H1 (cell line): ENCODE measurements at regions not wholly inside any gene's neighbourhood (a gene's known extent, or its start where the extent isn't known, plus 50 kb on each side); places are given as distances from the start of the nearest gene placed in this dataset.

Source experiments
- EP300 ChIP-seq, 2 experiments: IDR thresholded peaks; 1 replicate in 1 of 2; 2 replicates in 1 of 2; pipeline ENCODE4 v1.6.1; 2011 to 2012; ENCODE audit warnings: low read depth in 2 of 2, low read length in 2 of 2, mild to moderate bottlenecking in 2 of 2, borderline replicate concordance in 1 of 2, inconsistent platforms in 1 of 2, moderate library complexity in 1 of 2
- EZH2 ChIP-seq: fragments of 200-600 bp; sonication (generic); IDR thresholded peaks from 2 replicates; pipeline ENCODE4 v1.7.1; 2012; ENCODE audit warnings: low read depth, mild to moderate bottlenecking, moderate library complexity, low read length, inconsistent platforms; ENCODE audit not compliant: severe bottlenecking
- GTF2F1 ChIP-seq: IDR thresholded peaks from 2 replicates; pipeline ENCODE4 v1.6.1; 2012; ENCODE audit warnings: low read depth, low read length, improper control_type of control experiment, borderline replicate concordance
- POLR2A ChIP-seq, 2 experiments: IDR thresholded peaks; 1 replicate in 1 of 2; 2 replicates in 1 of 2; pipeline ENCODE4 v1.6.1; 2011; ENCODE audit warnings: low read depth in 2 of 2, low read length in 2 of 2, mild to moderate bottlenecking in 2 of 2; ENCODE audit errors: control extremely low read depth in 1 of 2
- TAF7 ChIP-seq: optimal IDR thresholded peaks from 2 replicates; pipeline ENCODE3; 2011; ENCODE audit warnings: low read depth, mild to moderate bottlenecking, inconsistent platforms, low read length, moderate library complexity, borderline replicate concordance
- TF ChIP-seq, protein P1 (sequence below), 3 experiments: IDR thresholded peaks; 1 replicate in 2 of 3; 2 replicates in 1 of 3; pipeline versions ENCODE4 v1.5.1 to v1.6.1; 2011; ENCODE audit warnings: low read length in 3 of 3, mild to moderate bottlenecking in 3 of 3, inconsistent platforms in 2 of 3, low read depth in 1 of 3, moderate library complexity in 1 of 3; ENCODE audit not compliant: insufficient read depth in 1 of 3; ENCODE audit errors: control extremely low read depth in 1 of 3

DNA sequence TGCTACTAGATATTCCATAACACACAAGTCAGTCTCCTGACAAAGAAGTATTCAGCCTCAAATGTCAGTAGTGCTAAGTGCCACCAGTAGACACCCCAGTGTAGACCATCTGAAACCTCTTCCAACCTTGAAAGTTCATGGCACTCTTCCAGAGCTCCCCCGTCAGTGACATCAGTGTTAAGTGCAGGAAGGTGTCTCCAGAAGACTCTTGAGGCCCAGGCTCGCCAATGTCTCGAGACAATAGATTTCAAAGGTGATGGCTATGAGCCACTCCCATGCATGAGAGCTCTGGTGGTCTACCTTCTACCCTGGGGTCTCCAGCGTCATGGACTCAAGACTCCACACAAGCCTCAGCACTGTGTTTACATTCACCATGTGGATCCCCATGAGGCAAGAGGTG is 183.8 kb downstream of the SMAD2 start:
- TF ChIP-seq EP300 (IDR thresholded peaks at IDR 0.05; ENCODE audit: borderline replicate concordance in 1 of 2, low read depth in 2 of 2, low read length in 2 of 2) = no peak
- TF ChIP-seq POLR2A (IDR thresholded peaks at IDR 0.05; ENCODE audit: control extremely low read depth in 1 of 2, low read depth in 2 of 2, low read length in 2 of 2) = no peak
- TF ChIP-seq TAF7 = no peak
- TF ChIP-seq EZH2 = no peak
- no peak for TF ChIP-seq GTF2F1
- TF ChIP-seq, protein P1, sequence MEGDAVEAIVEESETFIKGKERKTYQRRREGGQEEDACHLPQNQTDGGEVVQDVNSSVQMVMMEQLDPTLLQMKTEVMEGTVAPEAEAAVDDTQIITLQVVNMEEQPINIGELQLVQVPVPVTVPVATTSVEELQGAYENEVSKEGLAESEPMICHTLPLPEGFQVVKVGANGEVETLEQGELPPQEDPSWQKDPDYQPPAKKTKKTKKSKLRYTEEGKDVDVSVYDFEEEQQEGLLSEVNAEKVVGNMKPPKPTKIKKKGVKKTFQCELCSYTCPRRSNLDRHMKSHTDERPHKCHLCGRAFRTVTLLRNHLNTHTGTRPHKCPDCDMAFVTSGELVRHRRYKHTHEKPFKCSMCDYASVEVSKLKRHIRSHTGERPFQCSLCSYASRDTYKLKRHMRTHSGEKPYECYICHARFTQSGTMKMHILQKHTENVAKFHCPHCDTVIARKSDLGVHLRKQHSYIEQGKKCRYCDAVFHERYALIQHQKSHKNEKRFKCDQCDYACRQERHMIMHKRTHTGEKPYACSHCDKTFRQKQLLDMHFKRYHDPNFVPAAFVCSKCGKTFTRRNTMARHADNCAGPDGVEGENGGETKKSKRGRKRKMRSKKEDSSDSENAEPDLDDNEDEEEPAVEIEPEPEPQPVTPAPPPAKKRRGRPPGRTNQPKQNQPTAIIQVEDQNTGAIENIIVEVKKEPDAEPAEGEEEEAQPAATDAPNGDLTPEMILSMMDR (IDR thresholded peaks at IDR 0.05; ENCODE audit: control extremely low read depth in 1 of 3, insufficient read depth in 1 of 3, low read depth in 1 of 3, low read length in 3 of 3) = no peak
